Smooth muscle cell (in vitro differentiated cells): ENCODE measurements at regions not wholly inside any gene's neighbourhood (a gene's known extent, or its start where the extent isn't known, plus 50 kb on each side); places are given as distances from the start of the nearest gene placed in this dataset.
A peak's percentile ranks its signal among the peaks of the same experiment; 100 is the strongest.
"Not testable (repeated sequence)": the region's sequence is repeated elsewhere in the genome, so short reads cannot be mapped to it uniquely, and the experiment has no call there.

Experiments
- DNase-seq: peaks from one replicate; lab custom pipeline; 2025; ENCODE audit not compliant: unreplicated experiment; lab: John Stamatoyannopoulos, UW
- H2AFZ ChIP-seq: fragments of 200-600 bp; sonication (generic); 2 replicates; pipeline ENCODE4 v1.6.0; 2016; ENCODE audit warnings: antibody characterized with exemption, low read depth, mild to moderate bottlenecking
- H3F3A ChIP-seq: fragments of 200-600 bp; sonication (generic); 2 replicates; pipeline ENCODE4 v1.6.0; 2017; ENCODE audit warnings: antibody characterized with exemption, low read depth
- H3K27ac ChIP-seq: fragments of 200-600 bp; sonication (generic); 2 replicates; pipeline ENCODE4 v1.5.1; 2016; ENCODE audit warnings: low read depth, mild to moderate bottlenecking
- H3K27me3 ChIP-seq: fragments of 200-600 bp; sonication (generic); 2 replicates; pipeline ENCODE4 v1.6.1; 2016; ENCODE audit warnings: low read depth, mild to moderate bottlenecking
- H3K36me3 ChIP-seq: fragments of 200-600 bp; sonication (generic); 2 replicates; pipeline ENCODE4 v1.5.1; 2016; ENCODE audit warnings: low read depth
- H3K4me1 ChIP-seq: fragments of 200-600 bp; sonication (generic); 2 replicates; pipeline ENCODE4 v1.5.1; 2016; ENCODE audit warnings: low read depth
- H3K4me2 ChIP-seq: fragments of 200-600 bp; sonication (generic); 2 replicates; pipeline ENCODE4 v1.6.0; 2016; ENCODE audit warnings: mild to moderate bottlenecking
- H3K4me3 ChIP-seq: fragments of 200-600 bp; sonication (generic); 2 replicates; pipeline ENCODE4 v1.5.1; 2016; ENCODE audit warnings: mild to moderate bottlenecking
- H3K79me2 ChIP-seq: fragments of 200-600 bp; sonication (generic); 2 replicates; pipeline ENCODE4 v1.6.0; 2016; ENCODE audit warnings: low read depth, mild to moderate bottlenecking
- H3K9ac ChIP-seq: fragments of 200-600 bp; sonication (generic); 2 replicates; pipeline ENCODE4 v1.6.0; 2016; ENCODE audit warnings: low read depth
- H3K9me3 ChIP-seq: fragments of 200-600 bp; sonication (generic); replicated peaks from 2 replicates; pipeline ENCODE4 v1.5.1; 2016; ENCODE audit warnings: low read depth
- H4K20me1 ChIP-seq: fragments of 200-600 bp; sonication (generic); 2 replicates; pipeline ENCODE4 v1.6.0; 2016; ENCODE audit warnings: low read depth
- WGBS: methylation state at CpG from one replicate; pipeline ENCODE4 v1.1.7; 2016; ENCODE audit warnings: low lambda C conversion rate; 5-methylcytosine and 5-hydroxymethylcytosine counted together
- TF ChIP-seq, protein P1 (sequence below): fragments of 200-600 bp; sonication (generic); IDR thresholded peaks from 2 replicates; pipeline ENCODE4 v1.5.1; 2017; ENCODE audit warnings: borderline replicate concordance, mild to moderate bottlenecking, antibody characterized with exemption; ENCODE audit not compliant: insufficient read depth, poor library complexity, severe bottlenecking

DNA sequence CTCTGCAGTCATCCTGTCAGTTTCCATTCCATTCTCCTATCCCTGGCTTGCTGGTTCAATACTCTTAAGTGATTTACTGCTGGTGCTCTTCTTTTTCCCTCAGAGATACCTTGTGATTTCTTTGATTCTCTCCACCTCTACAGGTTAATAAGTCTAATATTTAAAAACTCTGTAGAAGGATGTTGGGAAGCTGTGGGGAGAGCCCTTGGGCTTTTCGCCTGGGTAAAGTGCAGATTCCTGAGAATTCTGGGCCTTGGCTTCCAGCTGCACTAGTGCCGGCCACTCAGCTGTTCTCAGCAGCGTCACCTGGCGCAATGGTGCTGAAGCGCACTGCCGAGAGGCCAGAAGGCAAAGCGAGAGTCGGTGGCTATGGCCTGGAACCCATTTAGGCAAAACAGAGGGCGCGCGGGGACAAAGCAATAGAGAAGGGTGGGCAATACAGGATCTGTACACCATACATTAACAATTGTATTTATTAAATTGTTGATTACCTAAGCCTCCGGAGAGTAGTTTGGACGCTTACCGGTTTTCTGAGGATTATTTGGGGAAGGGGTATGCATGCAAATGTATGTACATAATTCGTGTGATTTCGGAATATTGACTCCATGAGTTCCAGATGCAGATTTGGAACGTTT is 130.3 kb downstream of the PPIAL4A start:
- not testable (repeated sequence) for H3K4me1 ChIP-seq, H4K20me1 ChIP-seq, H3F3A ChIP-seq, H3K9me3 ChIP-seq, H3K27ac ChIP-seq, H2AFZ ChIP-seq, H3K4me3 ChIP-seq, H3K79me2 ChIP-seq, DNase-seq, H3K27me3 ChIP-seq, H3K9ac ChIP-seq, H3K36me3 ChIP-seq
- TF ChIP-seq, protein P1, sequence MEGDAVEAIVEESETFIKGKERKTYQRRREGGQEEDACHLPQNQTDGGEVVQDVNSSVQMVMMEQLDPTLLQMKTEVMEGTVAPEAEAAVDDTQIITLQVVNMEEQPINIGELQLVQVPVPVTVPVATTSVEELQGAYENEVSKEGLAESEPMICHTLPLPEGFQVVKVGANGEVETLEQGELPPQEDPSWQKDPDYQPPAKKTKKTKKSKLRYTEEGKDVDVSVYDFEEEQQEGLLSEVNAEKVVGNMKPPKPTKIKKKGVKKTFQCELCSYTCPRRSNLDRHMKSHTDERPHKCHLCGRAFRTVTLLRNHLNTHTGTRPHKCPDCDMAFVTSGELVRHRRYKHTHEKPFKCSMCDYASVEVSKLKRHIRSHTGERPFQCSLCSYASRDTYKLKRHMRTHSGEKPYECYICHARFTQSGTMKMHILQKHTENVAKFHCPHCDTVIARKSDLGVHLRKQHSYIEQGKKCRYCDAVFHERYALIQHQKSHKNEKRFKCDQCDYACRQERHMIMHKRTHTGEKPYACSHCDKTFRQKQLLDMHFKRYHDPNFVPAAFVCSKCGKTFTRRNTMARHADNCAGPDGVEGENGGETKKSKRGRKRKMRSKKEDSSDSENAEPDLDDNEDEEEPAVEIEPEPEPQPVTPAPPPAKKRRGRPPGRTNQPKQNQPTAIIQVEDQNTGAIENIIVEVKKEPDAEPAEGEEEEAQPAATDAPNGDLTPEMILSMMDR = peak; percentile 20
- peak overlapping the region; percentile 67 for H3K4me2 ChIP-seq
- 14% methylated on average over 6 of the region's 17 CpGs for WGBS

DNA sequence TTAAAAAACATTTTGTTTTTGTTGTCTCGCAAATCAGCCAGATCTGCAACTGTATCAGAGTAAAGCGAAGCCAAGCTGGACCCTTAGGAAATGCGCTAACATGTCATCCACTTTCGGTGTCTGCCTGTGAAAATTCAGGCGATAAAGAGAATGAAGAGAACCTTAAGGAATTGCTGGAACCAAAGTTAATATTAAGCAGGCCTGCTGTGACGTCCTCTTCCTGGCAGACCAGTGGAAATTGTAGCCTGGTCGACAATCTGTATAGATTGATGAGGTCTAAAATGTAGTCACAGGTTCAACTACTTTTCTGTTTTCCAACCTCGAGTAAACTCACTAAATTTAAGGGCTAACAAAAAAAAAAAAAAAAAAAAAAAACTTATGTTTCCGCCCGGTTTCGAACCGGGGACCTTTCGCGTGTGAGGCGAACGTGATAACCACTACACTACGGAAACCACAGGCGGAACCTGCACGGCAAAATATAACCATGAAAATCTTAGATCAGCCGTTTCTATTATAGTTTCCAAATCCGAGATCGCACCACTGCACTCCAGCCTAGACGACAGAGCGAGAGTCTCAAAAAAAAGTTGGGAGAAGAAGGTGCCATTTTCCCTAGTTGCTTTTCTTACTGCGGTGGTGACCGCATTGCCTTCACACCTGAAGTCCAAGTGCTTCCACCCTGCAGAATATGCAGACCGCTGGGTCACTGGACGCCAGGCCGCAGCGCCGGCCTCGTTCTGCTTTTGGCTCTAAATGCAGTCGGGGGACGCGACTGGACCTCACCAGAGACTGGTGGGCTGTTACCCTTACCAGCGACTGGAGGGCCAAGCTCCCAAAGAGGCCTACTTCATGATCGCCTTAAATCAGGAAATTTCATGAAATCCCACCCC is 131.0 kb downstream of the PPIAL4A start:
- peak overlapping the region; percentile 44 for H3K4me3 ChIP-seq
- H2AFZ ChIP-seq = peak overlapping the region; percentile 69
- H3K36me3 ChIP-seq, H3K79me2 ChIP-seq, DNase-seq, H3K27ac ChIP-seq, H3K4me1 ChIP-seq, H3K9ac ChIP-seq, H4K20me1 ChIP-seq, H3K9me3 ChIP-seq, H3K27me3 ChIP-seq, H3F3A ChIP-seq: not testable (repeated sequence)
- H3K4me2 ChIP-seq = peak overlapping the region; percentile 69
- 7% methylated on average over 28 of the region's 37 CpGs for WGBS

DNA sequence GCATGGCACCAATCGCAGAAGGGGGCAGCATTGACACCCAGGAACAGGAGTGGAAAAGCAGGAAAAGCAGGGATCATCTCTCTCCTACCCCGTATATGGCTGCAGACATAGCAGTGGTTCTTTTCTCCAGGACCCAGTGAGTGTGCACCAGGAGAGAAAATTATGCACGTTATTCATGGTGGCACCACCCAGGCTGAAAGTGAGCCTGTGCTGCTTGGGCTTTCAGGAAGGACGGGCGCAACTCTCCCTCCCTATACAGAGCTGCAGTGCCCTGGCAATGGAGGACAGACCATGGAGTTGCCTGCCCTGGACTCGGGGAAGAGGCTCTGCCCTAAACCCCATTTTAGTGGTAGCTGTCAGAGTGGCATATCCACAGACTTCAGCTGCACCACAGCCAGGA is 132.1 kb downstream of the PPIAL4A start:
- Histone ChIP-seq H3K4me2 (peak overlapping the region; percentile 69), H2AFZ (peak overlapping the region; percentile 66), H3K4me3 (peak overlapping the region; percentile 28)
- WGBS = 41% methylated on average over 6 of the region's 6 CpGs
- H3K36me3 ChIP-seq, H3K79me2 ChIP-seq, H4K20me1 ChIP-seq, H3K27ac ChIP-seq, H3K27me3 ChIP-seq, H3K9ac ChIP-seq, H3K9me3 ChIP-seq, DNase-seq, H3K4me1 ChIP-seq, H3F3A ChIP-seq: not testable (repeated sequence)

DNA sequence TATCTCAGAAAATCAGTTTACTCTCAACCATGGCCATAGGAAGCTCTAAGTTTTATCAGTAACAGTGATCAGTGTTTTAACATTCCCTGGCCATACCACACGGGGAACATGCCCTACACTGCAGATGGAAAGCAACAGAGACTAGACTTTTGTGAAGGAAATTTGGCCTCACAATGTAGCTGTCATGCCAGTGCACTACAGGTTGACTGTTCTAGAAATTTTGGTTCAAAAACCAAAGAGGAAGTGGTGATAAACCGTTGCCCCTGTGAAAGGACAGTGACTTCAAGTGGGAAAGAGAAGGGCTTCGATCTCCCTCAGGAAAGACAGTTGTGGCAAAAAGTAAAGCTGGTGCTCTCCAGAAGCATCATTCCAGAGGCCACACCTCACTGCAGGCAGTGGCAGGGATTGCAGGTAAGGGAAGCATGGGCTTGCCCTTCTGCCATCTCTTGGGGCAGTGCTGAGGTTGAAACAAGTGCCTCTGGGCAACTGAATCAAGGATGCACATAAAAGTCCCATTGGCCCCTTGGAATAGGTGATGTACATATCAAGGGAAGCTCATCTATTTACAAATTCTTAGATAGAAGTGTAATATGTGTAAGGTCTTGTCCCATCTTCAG is 143.4 kb downstream of the PPIAL4A start:
- not testable (repeated sequence) for DNase-seq, H3K9me3 ChIP-seq, H3K36me3 ChIP-seq, H3F3A ChIP-seq, H2AFZ ChIP-seq, H3K4me1 ChIP-seq, H3K9ac ChIP-seq, H3K27ac ChIP-seq, H3K79me2 ChIP-seq, H4K20me1 ChIP-seq, H3K27me3 ChIP-seq, H3K4me2 ChIP-seq, H3K4me3 ChIP-seq
- whole genome bisulfite sequencing = 80% methylated on average over 3 of the region's 3 CpGs

DNA sequence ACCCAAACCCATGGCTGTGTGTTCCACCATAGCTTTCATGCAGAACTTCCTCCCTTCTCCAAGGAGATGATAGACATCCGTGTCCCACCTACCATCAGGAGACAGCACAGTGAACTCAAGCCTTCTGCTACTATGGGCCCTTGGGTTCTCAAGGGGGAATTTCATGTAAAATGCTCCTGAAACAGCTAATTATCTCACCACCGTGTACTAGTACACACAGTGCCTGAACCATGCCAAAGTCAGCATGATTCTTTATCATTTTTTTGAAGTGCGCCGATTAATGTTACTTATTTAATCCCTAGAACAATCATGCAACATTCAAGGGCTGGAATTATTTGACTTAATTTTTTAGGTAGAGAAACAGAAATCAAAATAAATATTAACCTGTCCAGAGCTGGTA is 147.2 kb downstream of the PPIAL4A start:
- not testable (repeated sequence) for H3K79me2 ChIP-seq, H3K9me3 ChIP-seq, H3K36me3 ChIP-seq, H3K4me3 ChIP-seq, H3K27me3 ChIP-seq, H4K20me1 ChIP-seq, H3K9ac ChIP-seq, H3F3A ChIP-seq, DNase-seq, H3K4me1 ChIP-seq, H2AFZ ChIP-seq, H3K27ac ChIP-seq, H3K4me2 ChIP-seq
- WGBS = no CpG with 5 or more reads among the region's 4 CpGs

DNA sequence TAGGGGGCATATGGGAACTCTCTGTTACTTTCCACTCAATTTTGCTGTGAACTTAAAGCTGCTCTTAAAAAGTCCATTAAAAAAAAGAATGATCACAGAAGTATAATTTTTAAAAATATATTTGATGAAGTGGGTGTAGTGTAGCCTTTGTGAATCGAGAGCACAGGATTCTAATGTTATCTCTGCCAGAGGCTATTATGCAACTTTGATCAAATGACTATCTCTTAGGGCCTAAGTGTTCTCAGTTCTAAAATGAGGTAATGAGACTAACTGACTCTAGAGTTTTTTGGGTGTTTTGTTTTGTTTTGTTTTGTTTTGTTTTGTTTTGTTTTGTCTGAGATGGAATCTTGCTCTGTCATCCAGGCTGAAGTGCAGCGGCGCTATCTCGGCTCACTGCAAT is 143.2 kb downstream of the FAM72B start:
- H2AFZ ChIP-seq, H3K36me3 ChIP-seq, H3K9me3 ChIP-seq, DNase-seq, H4K20me1 ChIP-seq, H3K27ac ChIP-seq, H3K4me1 ChIP-seq, H3K79me2 ChIP-seq, H3K9ac ChIP-seq, H3F3A ChIP-seq, H3K27me3 ChIP-seq, H3K4me2 ChIP-seq, H3K4me3 ChIP-seq: not testable (repeated sequence)
- no CpG with 5 or more reads among the region's 4 CpGs for WGBS

DNA sequence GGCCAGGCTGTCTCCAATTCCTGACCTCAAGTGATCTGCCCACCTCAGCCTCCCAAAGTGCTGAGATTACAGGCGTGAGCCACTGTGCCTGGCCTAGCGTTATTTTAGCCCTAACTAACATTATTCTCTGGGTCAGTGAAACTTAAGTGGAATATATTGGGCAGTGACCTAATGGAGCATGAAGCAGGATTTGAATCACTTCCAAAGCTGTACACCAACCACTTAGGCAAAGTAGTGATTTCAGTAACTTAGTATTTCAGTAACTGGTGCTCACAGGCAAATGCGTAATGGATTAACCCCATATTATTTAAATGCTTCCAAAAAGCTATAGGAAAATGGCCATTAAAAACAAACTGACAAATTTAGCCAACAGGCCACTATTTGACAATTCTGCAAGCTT is 142.6 kb downstream of the FAM72B start:
- not testable (repeated sequence) for H2AFZ ChIP-seq, H4K20me1 ChIP-seq, H3K79me2 ChIP-seq, H3K9ac ChIP-seq, DNase-seq, H3K9me3 ChIP-seq, H3F3A ChIP-seq, H3K4me3 ChIP-seq, H3K27ac ChIP-seq, H3K4me2 ChIP-seq, H3K36me3 ChIP-seq, H3K27me3 ChIP-seq, H3K4me1 ChIP-seq
- 96% methylated on average over 3 of the region's 3 CpGs for WGBS
